ENCODE measurements at regions not wholly inside any gene's neighbourhood (a gene's known extent, or its start where the extent isn't known, plus 50 kb on each side); places are given as distances from the start of the nearest gene placed in this dataset.
"Not testable (repeated sequence)": the region's sequence is repeated elsewhere in the genome, so short reads cannot be mapped to it uniquely, and the experiment has no call there.

- DNase-seq, result not testable (repeated sequence)
Observed at GRCh38 chr21:8987896-8988295, 1533.5 kb upstream of the TPTE start.

- no peak for DNase-seq
Observed at GRCh38 chr21:8988696-8989095, 1532.7 kb upstream of the TPTE start.

GRCh38 chr21:8989261-8989711, 1532.1 kb upstream of the TPTE start:
- no peak for DNase-seq

GRCh38 chr21:8989721-8990325, 1531.6 kb upstream of the TPTE start:
- DNase-seq, result no peak

GRCh38 chr21:8990326-8991087, 1530.9 kb upstream of the TPTE start:
- DNase-seq, result no peak

- DNase-seq, result no peak
Observed at GRCh38 chr21:8991088-8991907, 1530.1 kb upstream of the TPTE start.

- no peak for DNase-seq
Observed at GRCh38 chr21:8991968-8992621, 1529.3 kb upstream of the TPTE start.

- no peak for DNase-seq
Observed at GRCh38 chr21:8992731-8993174, 1528.6 kb upstream of the TPTE start.

GRCh38 chr21:8993284-8993942, 1528.0 kb upstream of the TPTE start:
- DNase-seq, result no peak

GRCh38 chr21:8993943-8994639, 1527.3 kb upstream of the TPTE start:
- DNase-seq, result no peak

GRCh38 chr21:8994640-8995511, 1526.5 kb upstream of the TPTE start:
- no peak for DNase-seq

GRCh38 chr21:8996487-8996968, 1524.9 kb upstream of the TPTE start:
- not testable (repeated sequence) for DNase-seq

GRCh38 chr21:8997011-8997440, 1524.4 kb upstream of the TPTE start:
- no peak for DNase-seq

- not testable (repeated sequence) for DNase-seq
Observed at GRCh38 chr21:8997443-8998390, 1523.7 kb upstream of the TPTE start.

- DNase-seq, result not testable (repeated sequence)
Observed at GRCh38 chr21:8998480-8998879, 1522.9 kb upstream of the TPTE start.

GRCh38 chr21:8998946-8999681, 1522.3 kb upstream of the TPTE start:
- no peak for DNase-seq

- DNase-seq, result not testable (repeated sequence)
Observed at GRCh38 chr21:9000132-9000531, 1521.3 kb upstream of the TPTE start.

- DNase-seq, result not testable (repeated sequence)
Observed at GRCh38 chr21:9000671-9001070, 1520.7 kb upstream of the TPTE start.
